Fibroblast of lung (primary cell): ENCODE measurements at regions not wholly inside any gene's neighbourhood (a gene's known extent, or its start where the extent isn't known, plus 50 kb on each side); places are given as distances from the start of the nearest gene placed in this dataset.

Source experiments
- DNase-seq, 2 donors: peaks; one replicate each; pipeline versions ENCODE4 v3.0.0 to v3.0.0-alpha.2; 2010; ENCODE audit warnings: low read depth in 2 of 2
- H2AFZ ChIP-seq: 2 replicates; pipeline ENCODE4 v1.5.1; 2012; ENCODE audit warnings: low read length, control low read depth, inconsistent platforms
- H3K27ac ChIP-seq: 2 replicates; pipeline ENCODE4 v1.5.1; 2011; ENCODE audit warnings: low read length, control low read depth; ENCODE audit not compliant: insufficient read depth
- H3K27me3 ChIP-seq: 2 replicates; pipeline ENCODE4 v1.5.1; 2011; ENCODE audit warnings: mild to moderate bottlenecking, low read length; ENCODE audit not compliant: control insufficient read depth, insufficient read depth
- H3K36me3 ChIP-seq: 2 replicates; pipeline ENCODE4 v1.5.1; 2011; ENCODE audit warnings: low read length; ENCODE audit not compliant: control insufficient read depth, insufficient read depth
- H3K4me1 ChIP-seq: 2 replicates; pipeline ENCODE4 v1.5.1; 2011; ENCODE audit warnings: low read length; ENCODE audit not compliant: control insufficient read depth, insufficient read depth; ENCODE audit errors: extremely low read depth
- H3K4me2 ChIP-seq: 2 replicates; pipeline ENCODE4 v1.5.1; 2011; ENCODE audit warnings: low read length, control low read depth; ENCODE audit not compliant: insufficient read depth; ENCODE audit errors: extremely low read depth
- H3K4me3 ChIP-seq, 4 experiments: fragments of 200-600 bp in 1 of 4; sonication (generic) in 1 of 4; replicated peaks in 1 of 4; 2 replicates each; pipeline ENCODE4 v1.5.1; 2011 to 2016; ENCODE audit warnings: low read length in 4 of 4, low read depth in 3 of 4, mild to moderate bottlenecking in 3 of 4, control low read depth in 2 of 4, inconsistent platforms in 1 of 4, mixed read lengths in 1 of 4; ENCODE audit not compliant: insufficient read depth in 1 of 4; ENCODE audit errors: control extremely low read depth in 1 of 4
- H3K79me2 ChIP-seq: 2 replicates; pipeline ENCODE4 v1.5.1; 2012; ENCODE audit warnings: mild to moderate bottlenecking, low read length, inconsistent platforms; ENCODE audit not compliant: control insufficient read depth, insufficient read depth
- H3K9ac ChIP-seq: 2 replicates; pipeline ENCODE4 v1.5.1; 2011; ENCODE audit warnings: mild to moderate bottlenecking, low read length, control low read depth; ENCODE audit not compliant: insufficient read depth
- H3K9me3 ChIP-seq: 2 replicates; pipeline ENCODE4 v1.5.1; 2012; ENCODE audit warnings: low read depth, low read length; ENCODE audit not compliant: control insufficient read depth, insufficient read depth
- H4K20me1 ChIP-seq: 2 replicates; pipeline ENCODE4 v1.5.1; 2011; ENCODE audit warnings: low read length; ENCODE audit not compliant: control insufficient read depth, insufficient read depth; ENCODE audit errors: extremely low read depth
- CTCF ChIP-seq, 2 donors: IDR thresholded peaks in 1 of 2; conservative IDR thresholded peaks in 1 of 2; 1 replicate in 1 of 2; 2 replicates in 1 of 2; pipeline ENCODE4 v1.5.1; 2011 to 2012; ENCODE audit warnings: low read length in 2 of 2, control low read depth in 1 of 2, inconsistent platforms in 1 of 2, low read depth in 1 of 2, mild to moderate bottlenecking in 1 of 2
- EZH2 ChIP-seq: IDR thresholded peaks from 2 replicates; pipeline ENCODE4 v1.5.1; 2012; ENCODE audit warnings: low read length, control low read depth, mild to moderate bottlenecking; ENCODE audit errors: missing control alignments

DNA sequence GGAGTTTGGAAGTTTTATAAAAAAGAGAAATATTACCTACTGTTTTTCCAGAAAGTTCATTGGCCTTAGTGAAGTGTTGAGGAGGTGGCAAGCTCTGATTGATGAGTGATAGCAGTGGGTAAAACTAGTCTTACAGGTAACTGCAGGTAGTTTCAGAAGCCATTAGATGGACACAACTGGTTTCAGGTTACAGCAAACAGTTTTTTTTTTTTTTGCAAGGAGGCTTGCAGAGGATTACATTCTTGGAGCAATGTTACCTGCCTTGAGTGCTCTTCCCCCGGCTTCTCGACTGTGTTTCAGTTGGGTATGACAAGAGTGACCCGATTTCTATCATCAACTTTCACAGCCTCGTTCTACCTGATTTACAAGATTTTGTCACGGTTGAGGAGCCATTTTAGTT, 333.4 kb downstream of the YTHDC2 start:
- no peaks in the 10 kb centered on the region for H3K27me3 ChIP-seq
- H3K9me3 ChIP-seq: no peaks in the 10 kb centered on the region
- no peak for TF ChIP-seq CTCF (conservative IDR thresholded peaks at IDR 0.05 in 1 of 2, IDR thresholded peaks at IDR 0.05 in 1 of 2; ENCODE audit: low read depth in 1 of 2, low read length in 2 of 2)
- TF ChIP-seq EZH2: no peak
- H4K20me1 ChIP-seq: no peaks in the 10 kb centered on the region
- H3K27ac ChIP-seq: no peak overlapping the region
- no peak overlapping the region for H3K4me3 ChIP-seq
- no peaks in the 10 kb centered on the region for H3K36me3 ChIP-seq
- H2AFZ ChIP-seq: no peak overlapping the region
- H3K4me1 ChIP-seq: no peaks in the 10 kb centered on the region
- H3K79me2 ChIP-seq: no peaks in the 10 kb centered on the region
- no peak overlapping the region for H3K9ac ChIP-seq
- H3K4me2 ChIP-seq: no peak overlapping the region
- DNase-seq: no peak

DNA sequence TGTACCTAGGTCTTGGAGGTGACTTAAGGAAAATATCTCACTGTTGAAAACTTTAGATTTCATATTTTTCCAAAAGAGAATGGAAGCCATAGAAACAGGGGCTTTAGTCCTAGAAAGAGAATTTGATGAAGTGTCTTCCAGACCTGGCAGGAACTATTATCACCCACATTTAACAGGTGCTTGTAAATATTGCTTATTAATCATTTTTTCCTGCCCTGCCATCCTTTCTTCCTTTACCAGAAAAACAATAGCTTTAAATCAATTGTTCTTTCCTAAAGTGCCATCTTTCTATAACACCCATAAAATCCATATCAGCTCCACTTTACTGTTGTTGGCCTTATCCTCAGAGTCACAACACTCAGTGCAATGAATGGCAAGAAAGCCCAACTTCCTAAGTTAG, 350.9 kb downstream of the YTHDC2 start:
- Histone ChIP-seq H3K4me3 (no peak overlapping the region), H4K20me1 (no peaks in the 10 kb centered on the region), H3K9ac (no peak overlapping the region), H3K4me1 (no peaks in the 10 kb centered on the region), H3K36me3 (no peaks in the 10 kb centered on the region), H3K4me2 (no peak overlapping the region), H3K27ac (no peak overlapping the region), H3K27me3 (no peaks in the 10 kb centered on the region), H2AFZ (no peak overlapping the region), H3K9me3 (no peaks in the 10 kb centered on the region), H3K79me2 (no peaks in the 10 kb centered on the region)
- no peak for TF ChIP-seq CTCF (conservative IDR thresholded peaks at IDR 0.05 in 1 of 2, IDR thresholded peaks at IDR 0.05 in 1 of 2; ENCODE audit: low read depth in 1 of 2, low read length in 2 of 2)
- DNase-seq: no peak

- Histone ChIP-seq H3K4me3 (no peak overlapping the region), H2AFZ (no peak overlapping the region), H3K4me2 (no peak overlapping the region), H3K79me2 (no peaks in the 10 kb centered on the region), H3K4me1 (no peaks in the 10 kb centered on the region), H3K9ac (no peak overlapping the region), H3K27ac (no peak overlapping the region), H4K20me1 (no peaks in the 10 kb centered on the region), H3K36me3 (no peaks in the 10 kb centered on the region), H3K27me3 (no peaks in the 10 kb centered on the region), H3K9me3 (no peaks in the 10 kb centered on the region)
- no peak for DNase-seq
- TF ChIP-seq CTCF (conservative IDR thresholded peaks at IDR 0.05 in 1 of 2, IDR thresholded peaks at IDR 0.05 in 1 of 2; ENCODE audit: low read depth in 1 of 2, low read length in 2 of 2) (no peak), EZH2 (no peak)
Measured at GRCh38 chr5:113866763-113867162, 353.3 kb downstream of the YTHDC2 start.
